Endothelial cell (in vitro differentiated cells): ENCODE measurements at regions not wholly inside any gene's neighbourhood (a gene's known extent, or its start where the extent isn't known, plus 50 kb on each side); places are given as distances from the start of the nearest gene placed in this dataset.

Experiments used
- DNase-seq: peaks from one replicate; pipeline ENCODE4 v3.0.0; 2021; ENCODE audit warnings: low spot score
- H3K27ac Mint-ChIP-seq: one replicate; pipeline ENCODE4 v1.8.0; 2021; ENCODE audit warnings: mixed read lengths, inconsistent platforms; ENCODE audit not compliant: unreplicated experiment
- H3K27me3 Mint-ChIP-seq: one replicate; pipeline ENCODE4 v1.8.0; 2021; ENCODE audit warnings: mild to moderate bottlenecking, moderate library complexity, mixed read lengths, inconsistent platforms; ENCODE audit not compliant: unreplicated experiment
- H3K36me3 Mint-ChIP-seq: one replicate; pipeline ENCODE4 v1.8.0; 2021; ENCODE audit warnings: mild to moderate bottlenecking, low read depth, mixed read lengths, inconsistent platforms; ENCODE audit not compliant: unreplicated experiment
- H3K4me1 Mint-ChIP-seq: one replicate; pipeline ENCODE4 v1.8.0; 2021; ENCODE audit warnings: mild to moderate bottlenecking, mixed read lengths, inconsistent platforms; ENCODE audit not compliant: unreplicated experiment
- H3K4me3 Mint-ChIP-seq: one replicate; pipeline ENCODE4 v1.8.0; 2021; ENCODE audit warnings: mild to moderate bottlenecking, mixed read lengths, inconsistent platforms; ENCODE audit not compliant: unreplicated experiment
- H3K9me3 Mint-ChIP-seq: one replicate; pipeline ENCODE4 v1.8.0; 2021; ENCODE audit warnings: mixed read lengths, inconsistent platforms; ENCODE audit not compliant: unreplicated experiment
- CTCF ChIP-seq: fragments of 200-600 bp; sonication (generic); IDR thresholded peaks from one replicate; pipeline ENCODE4 v1.5.0; 2021; ENCODE audit warnings: antibody characterized with exemption; ENCODE audit not compliant: unreplicated experiment

GRCh38 chr6:43943099-43943766, 173.2 kb downstream of the VEGFA start:
- H3K27ac Mint-ChIP-seq, result no peak overlapping the region
- no peaks in the 10 kb centered on the region for H3K9me3 Mint-ChIP-seq
- peaks cover 7% of the 10 kb centered on the region for H3K36me3 Mint-ChIP-seq
- TF ChIP-seq CTCF, result no peak
- H3K27me3 Mint-ChIP-seq, result peaks cover 3% of the 10 kb centered on the region
- no peak overlapping the region for H3K4me3 Mint-ChIP-seq
- no peak for DNase-seq
- H3K4me1 Mint-ChIP-seq, result peaks cover under 1% of the 10 kb centered on the region

GRCh38 chr6:43942616-43943015, 172.6 kb downstream of the VEGFA start:
- DNase-seq, result no peak
- H3K27me3 Mint-ChIP-seq, result peaks cover 5% of the 10 kb centered on the region
- H3K36me3 Mint-ChIP-seq, result peaks cover 9% of the 10 kb centered on the region

GRCh38 chr6:43942011-43942442, 172.0 kb downstream of the VEGFA start:
- no peak for TF ChIP-seq CTCF
- Mint-ChIP-seq H3K27ac (no peak overlapping the region), H3K36me3 (peaks cover 9% of the 10 kb centered on the region), H3K27me3 (peaks cover 5% of the 10 kb centered on the region), H3K9me3 (no peaks in the 10 kb centered on the region), H3K4me3 (no peak overlapping the region), H3K4me1 (peaks cover 3% of the 10 kb centered on the region)
- DNase-seq, result no peak

More at GRCh38 chr6:43942616-43943015, 172.6 kb downstream of the VEGFA start:
- no peak for TF ChIP-seq CTCF
- Mint-ChIP-seq H3K4me1 (peaks cover 3% of the 10 kb centered on the region), H3K9me3 (no peaks in the 10 kb centered on the region), H3K27ac (no peak overlapping the region), H3K4me3 (no peak overlapping the region)

DNA sequence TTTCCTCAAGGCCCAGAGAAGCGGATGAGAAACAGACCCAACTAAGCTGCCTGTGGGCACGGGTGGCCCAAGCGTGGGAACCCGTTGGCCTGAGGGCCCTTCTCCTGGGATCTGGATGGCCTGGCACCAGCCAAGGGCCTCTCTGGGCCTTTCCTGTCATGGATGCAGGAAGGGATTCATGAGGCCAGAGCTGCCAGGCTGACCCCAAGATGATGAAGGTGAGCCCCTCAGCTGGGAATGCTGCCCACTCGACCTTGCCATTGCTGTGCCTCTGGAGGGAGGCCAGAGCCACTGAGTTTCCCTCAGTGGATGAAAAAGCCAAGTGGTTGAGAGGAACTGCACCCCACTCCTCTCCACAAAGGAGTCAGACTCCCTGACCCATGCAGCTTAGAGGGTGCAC, 171.2 kb downstream of the VEGFA start:
- Mint-ChIP-seq H3K4me3 (no peak overlapping the region), H3K36me3 (peaks cover 9% of the 10 kb centered on the region), H3K27me3 (peaks cover 5% of the 10 kb centered on the region), H3K4me1 (peaks cover 3% of the 10 kb centered on the region), H3K27ac (no peak overlapping the region), H3K9me3 (no peaks in the 10 kb centered on the region)
- no peak for TF ChIP-seq CTCF
- no peak for DNase-seq

DNA sequence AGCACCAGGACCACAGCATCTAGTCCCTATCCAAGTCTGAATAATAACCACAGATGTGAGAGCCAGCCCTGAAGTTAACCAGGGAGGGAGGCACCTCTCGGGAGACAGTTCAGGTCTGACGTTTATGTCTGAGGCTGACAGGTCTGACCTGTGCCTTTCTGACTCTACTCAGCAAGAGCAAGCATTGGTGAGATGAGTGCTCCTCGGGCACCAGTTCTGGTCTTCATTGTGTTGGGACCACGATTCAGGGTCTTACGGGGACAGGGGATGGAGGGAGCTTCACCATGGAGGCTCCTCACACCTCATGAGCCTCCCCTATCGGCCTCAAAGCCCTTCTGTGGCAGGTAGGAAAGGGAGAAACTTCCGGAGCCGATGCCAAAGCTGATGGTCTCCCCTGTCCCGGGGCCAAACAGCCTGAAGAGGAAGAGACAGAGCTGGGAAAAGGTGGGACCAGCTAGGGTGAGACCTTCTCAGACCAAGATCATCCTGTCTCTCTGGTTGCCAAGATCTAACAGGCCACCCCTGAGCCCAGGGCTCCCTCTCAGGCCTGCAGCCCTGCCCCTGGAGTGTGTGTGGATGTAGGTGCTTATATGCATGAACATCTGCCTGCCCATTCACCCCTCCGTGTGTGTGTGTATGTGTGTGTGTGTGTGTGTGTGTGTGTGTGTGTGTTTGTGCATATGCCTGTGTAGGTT, 170.5 kb downstream of the VEGFA start:
- no peak overlapping the region for H3K4me3 Mint-ChIP-seq
- peaks cover 5% of the 10 kb centered on the region for H3K27me3 Mint-ChIP-seq
- TF ChIP-seq CTCF, result no peak
- no peaks in the 10 kb centered on the region for H3K9me3 Mint-ChIP-seq
- DNase-seq, result no peak
- no peak overlapping the region for H3K27ac Mint-ChIP-seq
- H3K36me3 Mint-ChIP-seq, result peaks cover 9% of the 10 kb centered on the region
- peaks cover 3% of the 10 kb centered on the region for H3K4me1 Mint-ChIP-seq
